ENCODE measurements at regions not wholly inside any gene's neighbourhood (a gene's known extent, or its start where the extent isn't known, plus 50 kb on each side); places are given as distances from the start of the nearest gene placed in this dataset.
"Not testable (repeated sequence)": the region's sequence is repeated elsewhere in the genome, so short reads cannot be mapped to it uniquely, and the experiment has no call there.

DNA sequence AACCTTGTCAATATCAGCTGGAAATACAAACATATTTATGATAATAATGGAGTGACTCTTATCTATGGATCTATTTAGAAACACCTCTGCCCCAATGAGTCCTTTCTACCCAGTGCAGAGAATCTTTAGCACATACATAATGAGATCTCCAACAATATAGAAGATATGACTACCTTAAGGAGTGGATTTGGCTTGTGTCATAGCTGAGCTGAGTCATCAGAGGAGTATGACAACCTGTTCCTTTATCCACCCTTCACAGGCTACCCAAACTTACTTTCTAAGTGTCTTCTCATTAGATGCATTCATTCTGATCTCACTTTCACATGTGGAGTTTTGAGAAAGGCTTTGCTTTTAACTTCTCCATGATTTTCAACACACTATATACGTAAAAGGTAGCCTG lies 1218.9 kb downstream of the DSC3 start:
- DNase-seq = no peak

GRCh38 chr18:29821544-29821943 lies 1221.0 kb downstream of the DSC3 start:
- DNase-seq = no peak

DNA sequence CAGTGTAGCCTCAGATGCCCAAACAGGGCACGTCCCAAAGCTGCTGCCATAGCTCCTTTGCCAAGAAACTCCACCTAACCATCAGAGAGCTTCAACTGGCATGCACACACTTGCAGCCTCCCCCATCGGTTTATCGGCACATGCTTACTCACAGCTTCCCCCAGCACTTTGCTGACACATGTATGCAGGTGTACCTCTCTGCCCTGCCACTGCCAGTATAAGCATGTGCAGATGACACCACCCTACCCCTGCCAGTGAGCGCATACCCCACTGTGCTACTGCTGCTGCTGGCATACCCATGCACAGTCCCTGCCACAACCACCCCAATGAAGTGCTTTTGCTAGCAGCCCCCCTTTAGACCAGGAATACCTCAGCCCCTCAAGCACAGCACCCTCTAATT lies 1231.0 kb downstream of the DSC3 start:
- DNase-seq = no peak

GRCh38 chr18:29780816-29781215 lies 1261.7 kb downstream of the DSC3 start:
- no peak for DNase-seq

- DNase-seq = no peak
These were observed 1263.4 kb downstream of the DSC3 start for GRCh38 chr18:29779096-29779495.

DNA sequence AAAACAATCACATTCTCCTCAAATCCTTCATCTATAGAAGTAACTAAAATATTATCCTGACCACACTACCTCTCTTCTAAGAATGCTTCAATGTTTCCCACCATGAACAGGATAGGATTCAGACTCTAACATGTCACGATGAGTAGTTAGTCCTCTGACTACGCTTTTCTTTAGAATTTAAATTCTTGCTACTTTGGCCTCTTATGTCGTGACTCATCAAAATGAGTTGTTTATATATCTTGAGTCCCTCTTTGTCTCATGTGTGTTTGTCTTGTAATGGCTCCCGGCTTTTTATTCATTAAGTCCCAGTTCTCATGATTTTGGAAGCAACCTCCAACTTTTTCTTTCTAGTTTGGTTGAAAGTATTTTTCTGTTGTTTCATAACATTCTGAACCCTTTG lies 1289.2 kb downstream of the DSC3 start:
- no peak for DNase-seq

- DNase-seq = no peak
These were observed 1292.8 kb downstream of the DSC3 start for GRCh38 chr18:29749704-29750103.

DNA sequence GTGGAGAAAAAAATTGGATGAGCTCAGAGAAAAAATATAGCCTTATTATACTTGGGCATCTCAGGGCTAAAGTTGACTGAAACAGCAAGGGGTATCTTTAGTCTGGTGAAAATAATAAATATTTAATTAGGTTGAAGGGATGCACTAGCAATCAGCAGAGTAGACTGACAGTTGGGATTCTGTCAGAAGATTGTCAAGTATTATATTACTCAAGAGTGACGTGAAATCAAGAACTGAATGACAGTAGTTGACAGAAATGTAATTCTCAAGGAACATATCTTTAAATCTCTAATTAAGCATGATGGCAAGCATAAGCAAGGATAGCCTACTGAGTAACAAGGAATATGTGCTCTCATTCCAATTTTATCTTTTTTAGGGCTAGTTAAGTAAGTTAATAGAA lies 1301.1 kb downstream of the DSC3 start:
- DNase-seq = no peak

- no peak for DNase-seq
These were observed 1304.9 kb downstream of the DSC3 start for GRCh38 chr18:29737620-29738019.

DNA sequence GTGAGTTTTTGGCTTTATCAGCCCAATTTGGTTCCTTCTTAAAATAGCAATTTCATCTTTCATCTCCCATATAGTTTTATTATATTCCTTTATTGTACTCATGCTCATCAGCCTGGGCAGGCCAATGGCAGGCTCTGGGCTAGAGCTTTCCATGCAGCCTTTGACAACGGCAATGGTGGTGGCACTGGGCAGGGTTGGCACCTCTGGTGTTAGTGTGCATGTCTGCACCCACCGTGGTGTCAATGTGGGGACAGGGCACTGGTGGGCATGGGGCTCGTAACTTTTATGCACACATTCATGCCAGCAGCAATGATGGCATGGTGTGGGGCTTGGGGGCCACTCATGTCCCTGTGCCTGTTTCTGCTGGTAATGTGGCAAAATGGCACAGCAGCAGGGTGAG lies 1305.4 kb downstream of the DSC3 start:
- DNase-seq = no peak

DNA sequence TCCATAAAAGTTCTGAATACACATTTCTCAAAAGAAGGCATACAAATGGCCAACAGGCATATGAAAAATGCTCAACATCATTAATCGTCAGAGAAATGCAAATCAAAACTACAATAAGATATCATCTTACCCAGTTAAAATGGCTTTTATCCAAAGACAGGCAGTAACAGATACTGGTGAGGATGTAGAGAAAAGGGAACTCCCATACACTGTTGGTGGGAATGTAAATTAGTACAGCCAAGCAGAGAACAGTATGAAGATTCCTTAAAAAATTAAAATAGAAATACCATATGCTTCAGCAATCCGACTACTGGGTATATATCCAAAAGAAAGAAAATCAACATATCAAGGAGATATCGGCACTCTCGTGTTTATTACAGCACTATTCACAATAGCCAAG lies 1312.5 kb downstream of the DSC3 start:
- DNase-seq = no peak

DNA sequence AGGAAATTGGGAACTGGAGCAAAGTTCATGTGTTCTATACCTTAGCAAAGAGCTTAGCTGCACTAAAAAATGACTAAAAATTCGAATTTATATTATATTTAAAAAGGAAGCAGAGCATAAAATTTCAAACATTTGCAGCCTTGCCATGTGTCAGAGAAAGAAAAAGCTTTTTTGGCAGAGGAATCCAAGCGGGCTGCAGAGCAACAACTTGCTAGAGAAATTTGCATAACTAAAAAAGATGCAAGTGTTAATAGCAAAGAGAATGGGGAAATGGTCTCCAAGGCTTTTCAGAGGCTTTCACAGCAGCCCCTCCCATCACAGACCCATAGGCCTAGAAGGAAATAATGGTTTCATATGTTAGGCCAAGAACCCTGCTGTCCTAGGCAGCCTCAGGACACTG lies 1315.9 kb downstream of the DSC3 start:
- DNase-seq = no peak

GRCh38 chr18:29723486-29723885 lies 1319.1 kb downstream of the DSC3 start:
- not testable (repeated sequence) for DNase-seq

GRCh38 chr18:29715960-29716359 lies 1326.6 kb downstream of the DSC3 start:
- DNase-seq = not testable (repeated sequence)

GRCh38 chr18:29712785-29713184 lies 1329.8 kb downstream of the DSC3 start:
- DNase-seq = no peak

GRCh38 chr18:29711932-29712331 lies 1330.6 kb downstream of the DSC3 start:
- DNase-seq = no peak

DNA sequence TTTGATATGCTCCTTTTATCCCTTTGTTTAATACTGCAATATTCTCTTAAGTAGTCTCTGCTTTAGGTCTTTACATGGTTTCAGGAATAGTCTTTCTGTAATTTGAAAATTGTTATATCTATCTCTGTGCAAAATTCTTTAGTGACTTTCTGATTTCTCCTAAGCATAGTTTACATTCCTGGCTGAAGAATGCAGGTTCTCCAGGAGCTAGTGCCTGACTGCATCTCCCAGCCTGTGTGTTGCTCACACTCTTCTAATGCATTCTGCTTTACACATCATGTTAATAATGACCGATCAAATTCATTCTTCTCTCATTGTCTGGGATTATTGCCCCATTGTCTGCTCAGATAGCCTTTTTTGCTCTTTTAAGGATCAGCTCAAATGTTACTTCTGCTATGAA lies 1349.2 kb downstream of the DSC3 start:
- DNase-seq = no peak

- no peak for DNase-seq
These were observed 1361.0 kb downstream of the DSC3 start for GRCh38 chr18:29681578-29681977.

DNA sequence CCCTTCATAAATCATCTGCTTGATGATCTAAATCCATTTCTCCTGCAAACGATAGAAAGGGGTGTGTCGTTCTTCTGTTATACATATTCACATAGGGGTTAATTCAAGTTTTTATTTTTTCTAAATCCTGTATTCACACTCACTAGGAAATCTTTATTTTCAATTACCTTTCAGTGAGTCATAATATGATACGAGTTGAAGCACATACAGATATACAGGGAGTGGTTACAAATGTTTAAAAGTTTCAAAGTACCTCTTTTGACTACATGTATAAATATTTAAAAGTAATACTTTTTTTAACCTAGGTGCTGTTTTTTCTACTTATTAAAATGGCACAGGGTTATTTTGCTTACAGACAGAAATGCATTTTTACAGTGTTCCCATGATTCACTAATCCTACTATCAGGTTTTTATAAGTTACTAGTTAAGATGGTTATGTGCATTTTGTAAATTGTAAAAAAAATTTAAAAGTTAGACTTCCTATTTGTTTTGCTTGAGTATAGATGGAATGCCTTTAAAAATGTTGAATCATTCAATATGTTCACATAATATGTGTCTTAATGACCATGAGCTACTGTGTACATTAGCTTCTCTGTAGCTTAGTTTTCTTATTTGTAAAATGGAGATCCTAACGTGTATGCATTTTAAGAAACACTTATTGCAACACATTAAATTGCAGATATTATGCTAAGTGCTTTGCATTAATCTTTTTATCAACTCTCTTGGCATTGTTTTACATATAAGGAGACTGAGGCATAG lies 1378.1 kb downstream of the DSC3 start:
- DNase-seq = no peak

DNA sequence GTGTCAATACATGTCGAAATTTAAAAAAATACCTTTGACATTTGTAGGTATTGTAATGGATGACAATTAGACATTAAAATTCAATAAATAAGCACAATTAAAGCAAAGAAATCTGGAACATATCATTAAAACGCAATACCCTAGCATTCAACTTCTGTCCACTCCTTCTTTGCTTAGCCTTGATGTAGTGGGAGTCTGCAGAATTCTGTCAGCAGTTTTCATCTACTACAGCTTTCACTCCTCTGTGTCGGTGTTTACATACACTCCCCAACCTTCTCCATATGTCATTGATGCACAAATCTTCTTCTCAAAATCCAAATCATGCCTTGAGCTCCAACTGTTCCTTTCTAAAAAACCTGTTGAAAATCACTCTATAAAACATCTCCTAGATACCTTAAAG lies 1380.6 kb downstream of the DSC3 start:
- no peak for DNase-seq

- no peak for DNase-seq
These were observed 1381.8 kb downstream of the DSC3 start for GRCh38 chr18:29660777-29661176.

- DNase-seq = no peak
These were observed 1388.8 kb downstream of the DSC3 start for GRCh38 chr18:29653671-29654215.

DNA sequence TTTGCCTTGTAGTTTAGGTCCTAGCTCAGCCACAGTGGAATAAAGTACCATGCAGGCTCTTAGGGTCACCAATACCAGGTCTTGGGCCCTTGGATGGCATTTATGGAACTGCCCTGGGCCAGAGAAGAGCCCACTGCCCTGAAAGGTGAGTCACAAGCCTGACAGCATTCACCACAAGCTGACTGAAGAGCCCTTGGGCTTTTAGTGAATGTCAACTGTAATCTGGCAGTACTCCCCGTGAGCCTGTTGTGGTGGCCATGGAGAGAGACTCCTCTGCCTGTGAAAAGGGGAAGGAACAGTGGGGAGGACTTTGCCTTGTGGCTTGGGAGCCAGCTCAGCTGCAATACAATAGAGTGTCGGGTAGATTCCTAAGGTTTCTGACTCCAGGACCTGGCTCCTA lies 1389.7 kb downstream of the DSC3 start:
- no peak for DNase-seq

- no peak for DNase-seq
These were observed 1391.3 kb downstream of the DSC3 start for GRCh38 chr18:29651122-29651680.

DNA sequence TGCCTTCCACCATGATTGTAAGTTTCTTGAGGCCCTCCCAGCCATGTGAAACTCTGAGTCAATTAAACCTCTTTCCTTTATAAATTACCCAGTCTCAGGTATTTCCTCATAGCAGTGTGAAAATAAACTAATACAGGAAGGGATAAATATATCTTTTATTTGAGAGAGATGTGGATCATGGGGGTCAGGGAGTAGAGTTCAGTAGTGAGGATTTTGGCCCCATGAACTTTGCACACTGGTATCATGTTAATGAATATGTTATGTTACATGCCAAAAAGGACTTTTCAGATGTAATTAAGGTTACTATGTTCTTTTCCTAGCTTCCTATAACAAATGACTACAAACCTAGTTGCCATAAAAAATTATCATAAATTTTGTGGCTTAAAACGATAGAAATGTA lies 1393.7 kb downstream of the DSC3 start:
- no peak for DNase-seq

Measured in activated gamma-delta T cell treated with Interleukin-2 at 50 U/mL for 16 hours (primary cell).